Heart left ventricle (tissue), 13 donors: ENCODE measurements at regions not wholly inside any gene's neighbourhood (a gene's known extent, or its start where the extent isn't known, plus 50 kb on each side); places are given as distances from the start of the nearest gene placed in this dataset.

ENCODE experiments used
- CTCF ChIP-seq, 12 donors: fragments of 200-600 bp; sonication (generic) in 4 of 12; IDR thresholded peaks; one replicate each; pipeline versions ENCODE4 v1.5.0 to v1.8.0; 2018 to 2022; ENCODE audit warnings: antibody characterized with exemption in 12 of 12, mild to moderate bottlenecking in 5 of 12
- POLR2A ChIP-seq, 2 donors: fragments of 450-650 bp; IDR thresholded peaks; one replicate each; pipeline ENCODE4 v1.6.1; 2017; ENCODE audit warnings: antibody characterized with exemption in 2 of 2, mild to moderate bottlenecking in 2 of 2, moderate library complexity in 2 of 2
- donor health status: ischemic (EF 13 %, LVEDD 7.1; RV severe dilation, severe dysfunction).
- donor health status: DM: no; HTN: yes; CAD: no.
- donor health status: DM: no; HTN: no; CAD: no.
- donor health status: ischemic (EF 25% LVEDD 6.9; RV normal size, moderate dysfunction).
- donor health status: ischemic (EF 25% LVEDD 5.7; RV mildly dilated, moderate dysfunction).
- donor health status: ischemic (EF 35%, LVEDD 5.7; RV mildly dilated, moderate dysfunction).
- donor health status: nonischemic (EF 11% LVEDD 7.7; RV severe dilation, severe dysfunction).
- donor health status: DM: yes; HTN: yes; CAD: no.
- donor health status: PGD.
- donor health status: ischemic (EF 29% LVEDD 5.4; RV normal size, mild dysfunction).
- donor health status: nonischemic (EF 23%, LVEDD 6.1; RV moderate dilation, normal function).

GRCh38 chr13:40429706-40430545 lies 236.5 kb downstream of the FOXO1 start:
- no peak for TF ChIP-seq POLR2A (IDR thresholded peaks at IDR 0.05)
- no peak for TF ChIP-seq CTCF (IDR thresholded peaks at IDR 0.05)
